Kidney (tissue), 13 donors: ENCODE measurements at regions not wholly inside any gene's neighbourhood (a gene's known extent, or its start where the extent isn't known, plus 50 kb on each side); places are given as distances from the start of the nearest gene placed in this dataset.

Source experiments
- DNase-seq, 5 donors: peaks; one replicate each; pipeline ENCODE4 v3.0.0-alpha.2; 2013 to 2020
- FAIRE-seq: peaks from 2 replicates; lab custom pipeline; 2012; peaks lifted over from hg19 to GRCh38; lab: Jason Lieb, UNC
- H3K27ac ChIP-seq, 2 donors: one replicate each; pipeline ENCODE4 v1.7.0; 2013; ENCODE audit warnings: low read depth in 2 of 2, low read length in 2 of 2, inconsistent platforms in 1 of 2
- H3K27me3 ChIP-seq: one replicate; pipeline ENCODE4 v1.7.1; 2013; ENCODE audit warnings: low read length, inconsistent platforms; ENCODE audit not compliant: control insufficient read depth, insufficient read depth
- H3K36me3 ChIP-seq, 3 donors: one replicate each; pipeline versions ENCODE4 v1.7.0 to v1.7.1; 2013; ENCODE audit warnings: low read length in 3 of 3, control low read depth in 1 of 3, inconsistent platforms in 1 of 3; ENCODE audit not compliant: insufficient read depth in 3 of 3, control insufficient read depth in 2 of 3
- H3K4me1 ChIP-seq, 3 donors: one replicate each; pipeline versions ENCODE4 v1.7.0 to v1.7.1; 2013; ENCODE audit warnings: low read length in 3 of 3, inconsistent platforms in 1 of 3, low read depth in 1 of 3; ENCODE audit not compliant: control insufficient read depth in 2 of 3, insufficient read depth in 2 of 3
- H3K4me3 ChIP-seq, 3 donors: one replicate each; pipeline versions ENCODE4 v1.7.0 to v1.8.1; 2013; ENCODE audit warnings: low read length in 3 of 3, control low read depth in 1 of 3, inconsistent platforms in 1 of 3
- H3K9ac ChIP-seq, 3 donors: one replicate each; pipeline versions ENCODE4 v1.7.0 to v1.7.1; 2013; ENCODE audit warnings: low read length in 3 of 3, control low read depth in 1 of 3, inconsistent platforms in 1 of 3
- H3K9me3 ChIP-seq, 3 donors: one replicate each; pipeline versions ENCODE4 v1.7.0 to v1.7.1; 2013; ENCODE audit warnings: low read length in 3 of 3, control low read depth in 1 of 3, inconsistent platforms in 1 of 3; ENCODE audit not compliant: control insufficient read depth in 2 of 3, insufficient read depth in 1 of 3
- CTCF ChIP-seq: IDR thresholded peaks from 3 replicates; pipeline ENCODE4 v1.5.1; 2012; ENCODE audit warnings: mild to moderate bottlenecking, moderate library complexity, borderline replicate concordance; ENCODE audit not compliant: insufficient read depth; ENCODE audit errors: extremely low read depth
- intact Hi-C: fragments of 100-400 bp; cut with DNase I; formaldehyde crosslinking; loops from one replicate; pipeline ENCODE4 v1.11.1; 2022
- donor health status: control.
- donor health status: control.
- donor health status: control.
- donor health status: control.
- donor health status: control.
- donor health status: DM: yes; HTN: yes; CAD: no.
- donor health status: Normal renal cell carcinoma (clear cell type).

GRCh38 chr1:242747233-242747632 lies 222.7 kb upstream of the PLD5 start:
- DNase-seq (no peak), FAIRE-seq (no peak)
- H3K27ac ChIP-seq: no peak overlapping the region
- no peak for TF ChIP-seq CTCF
- H3K9me3 ChIP-seq: peaks cover 0 to 2% (median 0%) of the 10 kb centered on the region in 3 donors
- no peak overlapping the region for H3K4me3 ChIP-seq
- intact Hi-C loops: no loop called here
- no peaks in the 10 kb centered on the region for H3K36me3 ChIP-seq
- H3K9ac ChIP-seq: no peak overlapping the region
- no peaks in the 10 kb centered on the region for H3K4me1 ChIP-seq
- H3K27me3 ChIP-seq: no peaks in the 10 kb centered on the region

- Histone ChIP-seq H3K4me1 (no peaks in the 10 kb centered on the region), H3K4me3 (no peak overlapping the region), H3K36me3 (no peaks in the 10 kb centered on the region), H3K27ac (no peak overlapping the region), H3K27me3 (no peaks in the 10 kb centered on the region), H3K9me3 (peaks cover 0 to 8% (median 2%) of the 10 kb centered on the region in 3 donors), H3K9ac (no peak overlapping the region)
- intact Hi-C loops: no loop called here
- FAIRE-seq (no peak), DNase-seq (no peak)
- TF ChIP-seq CTCF: no peak
Measured at GRCh38 chr1:242745079-242745478, 220.6 kb upstream of the PLD5 start.

GRCh38 chr1:242743983-242744780 lies 219.7 kb upstream of the PLD5 start:
- TF ChIP-seq CTCF: no peak
- intact Hi-C loops: no loop called here
- Histone ChIP-seq H3K27me3 (no peaks in the 10 kb centered on the region), H3K9me3 (peaks cover 0 to 8% (median 2%) of the 10 kb centered on the region in 3 donors), H3K36me3 (no peaks in the 10 kb centered on the region), H3K27ac (no peak overlapping the region), H3K9ac (no peak overlapping the region), H3K4me3 (no peak overlapping the region), H3K4me1 (no peaks in the 10 kb centered on the region)
- FAIRE-seq (no peak), DNase-seq (no peak)
